Pancreas (tissue), 10 donors: ENCODE measurements at regions not wholly inside any gene's neighbourhood (a gene's known extent, or its start where the extent isn't known, plus 50 kb on each side); places are given as distances from the start of the nearest gene placed in this dataset.
"Not testable (repeated sequence)": the region's sequence is repeated elsewhere in the genome, so short reads cannot be mapped to it uniquely, and the experiment has no call there.

Source experiments
- ATAC-seq, 4 donors: fragments of 200-7000 bp; cut with Tn5 transposase; one replicate each; pipeline versions ENCODE4 v1.8.0 to v1.9.1; 2020; ENCODE audit warnings: mild to moderate bottlenecking in 4 of 4, moderate library complexity in 4 of 4
- DNase-seq, 6 donors: peaks; one replicate each; pipeline ENCODE4 v3.0.0-alpha.2; 2020
- FAIRE-seq: peaks from 2 replicates; lab custom pipeline; 2012; peaks lifted over from hg19 to GRCh38; lab: Jason Lieb, UNC
- H3K27ac ChIP-seq, 4 donors: fragments of 200-600 bp; sonication (generic); 1 replicate in 3 of 4; 2 replicates in 1 of 4; pipeline versions ENCODE4 v1.5.0 to v1.8.0; 2020
- H3K27me3 ChIP-seq, 4 donors: fragments of 200-600 bp; one replicate each; pipeline ENCODE4 v1.8.0; 2021
- H3K36me3 ChIP-seq, 3 donors: fragments of 200-600 bp; sonication (generic) in 1 of 3; one replicate each; pipeline versions ENCODE4 v1.5.0 to v1.8.0; 2020 to 2021
- H3K4me1 ChIP-seq, 3 donors: fragments of 200-600 bp; one replicate each; pipeline ENCODE4 v1.8.0; 2021
- H3K4me3 ChIP-seq, 4 donors: fragments of 200-600 bp; sonication (generic) in 2 of 4; one replicate each; pipeline versions ENCODE4 v1.5.0 to v1.8.0; 2020 to 2021
- H3K9me3 ChIP-seq, 4 donors: fragments of 200-600 bp; one replicate each; pipeline ENCODE4 v1.8.0; 2021
- WGBS, 2 donors: extraction: QIAGEN DNeasy Blood & Tissue Kit; methylation state at CpG; one replicate each; pipeline ENCODE4 v1.1.7; 2013; 5-methylcytosine and 5-hydroxymethylcytosine counted together
- intact Hi-C, 3 donors: fragments of 100-400 bp; cut with DNase I; formaldehyde crosslinking; loops; one replicate each; pipeline versions ENCODE4 v1.11.1 to v1.14.2; 2022
- TF ChIP-seq, protein P1 (sequence below), 4 donors: fragments of 200-600 bp; sonication (generic) in 3 of 4; IDR thresholded peaks; one replicate each; pipeline versions ENCODE4 v1.5.0 to v1.8.0; 2021; ENCODE audit warnings: antibody characterized with exemption in 4 of 4
- donor health status: healthy with polysubstance abuse.
- donor health status: DM: no; HTN: no; CAD: no; lungs with moderate emphysema.
- donor health status: DM: no; HTN: no; CAD: no.
- donor health status: control.
- donor health status: control.
- donor health status: Bipolar disorder and iron deficiency.
- donor health status: DM: yes; HTN: yes; CAD: no.
- donor health status: DM: no; HTN: no; CAD: no.
- donor health status: DM: no; HTN: no; CAD: no.
- donor health status: DM: yes; HTN: yes; CAD: no.

DNA sequence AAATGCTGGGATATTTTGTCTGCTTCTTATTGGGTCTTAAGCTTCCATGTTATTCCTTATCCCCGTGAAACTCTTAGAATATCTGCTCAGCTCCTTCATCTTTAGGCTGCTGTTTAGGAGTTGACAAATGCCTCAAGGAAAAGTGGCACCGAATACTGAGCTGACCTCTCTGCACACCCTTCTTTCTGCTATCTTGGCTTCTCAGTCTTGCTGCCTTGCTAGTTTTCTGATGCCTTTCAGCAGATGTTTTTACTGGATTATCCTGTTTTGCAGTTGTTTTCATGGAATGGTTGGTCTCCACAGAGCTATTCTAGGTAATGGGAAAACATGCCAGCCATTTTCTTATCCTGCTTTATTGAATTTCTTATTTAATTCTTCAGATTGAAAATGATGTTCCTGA lies 86.3 kb downstream of the GYPE start:
- 82 to 88% methylated on average over 2 of the region's 2 CpGs for WGBS, 2 donors

GRCh38 chr4:143817866-143818265 lies 87.5 kb downstream of the GYPE start:
- H3K27ac ChIP-seq, intact Hi-C loops, ATAC-seq, DNase-seq, H3K9me3 ChIP-seq, H3K4me3 ChIP-seq, H3K27me3 ChIP-seq, H3K4me1 ChIP-seq, H3K36me3 ChIP-seq: not testable (repeated sequence)
- WGBS, 2 donors = 91 to 95% methylated on average over 1 of the region's 1 CpG
- peak; percentile 32 for FAIRE-seq

More for the DNA sequence above, 86.3 kb downstream of the GYPE start:
- no peaks in the 10 kb centered on the region for H3K36me3 ChIP-seq
- intact Hi-C loops = no loop called here
- no peaks in the 10 kb centered on the region for H3K9me3 ChIP-seq
- H3K27me3 ChIP-seq = no peaks in the 10 kb centered on the region
- TF ChIP-seq, protein P1, sequence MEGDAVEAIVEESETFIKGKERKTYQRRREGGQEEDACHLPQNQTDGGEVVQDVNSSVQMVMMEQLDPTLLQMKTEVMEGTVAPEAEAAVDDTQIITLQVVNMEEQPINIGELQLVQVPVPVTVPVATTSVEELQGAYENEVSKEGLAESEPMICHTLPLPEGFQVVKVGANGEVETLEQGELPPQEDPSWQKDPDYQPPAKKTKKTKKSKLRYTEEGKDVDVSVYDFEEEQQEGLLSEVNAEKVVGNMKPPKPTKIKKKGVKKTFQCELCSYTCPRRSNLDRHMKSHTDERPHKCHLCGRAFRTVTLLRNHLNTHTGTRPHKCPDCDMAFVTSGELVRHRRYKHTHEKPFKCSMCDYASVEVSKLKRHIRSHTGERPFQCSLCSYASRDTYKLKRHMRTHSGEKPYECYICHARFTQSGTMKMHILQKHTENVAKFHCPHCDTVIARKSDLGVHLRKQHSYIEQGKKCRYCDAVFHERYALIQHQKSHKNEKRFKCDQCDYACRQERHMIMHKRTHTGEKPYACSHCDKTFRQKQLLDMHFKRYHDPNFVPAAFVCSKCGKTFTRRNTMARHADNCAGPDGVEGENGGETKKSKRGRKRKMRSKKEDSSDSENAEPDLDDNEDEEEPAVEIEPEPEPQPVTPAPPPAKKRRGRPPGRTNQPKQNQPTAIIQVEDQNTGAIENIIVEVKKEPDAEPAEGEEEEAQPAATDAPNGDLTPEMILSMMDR (IDR thresholded peaks at IDR 0.05) = no peak
- H3K4me3 ChIP-seq = no peak overlapping the region
- no peak for DNase-seq
- FAIRE-seq = no peak
- no peak overlapping the region for H3K27ac ChIP-seq
- no peak for ATAC-seq
- no peaks in the 10 kb centered on the region for H3K4me1 ChIP-seq

DNA sequence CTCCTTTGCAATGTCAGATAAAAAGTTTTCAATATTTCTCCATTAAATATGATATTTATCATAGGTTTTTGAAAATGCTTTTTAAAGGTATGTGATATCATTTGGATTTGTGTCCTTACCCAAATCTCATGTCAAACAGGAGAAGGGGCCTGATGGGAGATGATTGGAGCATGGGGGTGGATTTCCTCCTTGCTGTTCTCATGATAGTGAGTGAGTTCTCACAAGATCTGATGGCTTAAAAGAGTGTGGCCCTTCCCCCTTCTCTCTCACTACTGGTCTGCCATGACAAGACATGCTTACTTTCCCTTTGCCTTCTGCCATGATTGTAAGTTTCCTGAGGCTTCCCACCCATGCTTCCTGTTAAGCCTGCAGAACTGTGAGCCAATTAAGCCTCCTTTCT lies 90.0 kb downstream of the GYPE start:
- H3K4me1 ChIP-seq, FAIRE-seq, H3K27me3 ChIP-seq, intact Hi-C loops, H3K4me3 ChIP-seq, H3K36me3 ChIP-seq, DNase-seq, ATAC-seq, H3K9me3 ChIP-seq, H3K27ac ChIP-seq: not testable (repeated sequence)

DNA sequence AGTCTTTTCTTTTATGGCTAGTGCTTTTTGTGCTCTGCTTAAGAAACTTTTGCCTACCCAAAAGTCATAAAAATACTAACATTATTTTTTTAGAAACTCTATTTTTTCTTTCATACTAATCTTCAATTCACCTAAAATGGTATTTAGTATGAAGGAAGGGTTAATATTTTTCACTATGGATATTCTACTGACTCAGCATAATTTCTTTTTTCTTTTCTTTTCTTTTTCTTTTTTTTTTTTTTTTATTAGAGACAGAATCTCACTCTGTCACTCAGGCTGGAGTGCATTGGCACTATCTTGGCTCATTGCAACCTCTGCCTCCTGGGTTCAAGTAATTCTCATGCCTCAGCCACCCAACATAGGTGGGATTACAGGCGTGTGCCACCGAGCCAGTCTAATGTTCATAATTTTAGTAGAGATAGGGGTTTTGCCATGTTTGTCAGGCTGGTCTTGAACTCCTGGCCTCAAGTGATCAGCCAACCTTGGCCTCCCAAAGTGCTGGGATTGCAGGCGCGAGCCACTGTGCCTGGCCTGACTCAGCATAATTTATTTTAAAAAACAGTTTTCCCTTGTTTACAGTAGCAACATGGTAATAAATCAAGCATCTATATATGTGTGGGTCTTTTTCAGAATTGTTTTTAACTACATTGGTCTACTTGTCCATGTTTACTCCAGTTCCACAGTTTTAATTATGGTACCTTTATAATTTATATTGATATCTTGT lies 91.8 kb downstream of the GYPE start:
- DNase-seq, intact Hi-C loops, H3K27ac ChIP-seq, H3K4me1 ChIP-seq, H3K27me3 ChIP-seq, FAIRE-seq, H3K9me3 ChIP-seq, H3K4me3 ChIP-seq, ATAC-seq, H3K36me3 ChIP-seq: not testable (repeated sequence)
- 85 to 92% methylated on average over 4 of the region's 4 CpGs for WGBS, 2 donors

GRCh38 chr4:143791693-143792092 lies 91.2 kb upstream of the FREM3 start:
- FAIRE-seq, H3K27ac ChIP-seq, H3K9me3 ChIP-seq, ATAC-seq, H3K36me3 ChIP-seq, DNase-seq, H3K4me3 ChIP-seq, intact Hi-C loops, H3K4me1 ChIP-seq, H3K27me3 ChIP-seq: not testable (repeated sequence)
- WGBS, 2 donors = 71 to 90% methylated on average over 1 of the region's 1 CpG

- H3K27ac ChIP-seq, H3K4me1 ChIP-seq, H3K9me3 ChIP-seq, intact Hi-C loops, DNase-seq, H3K4me3 ChIP-seq, FAIRE-seq, H3K27me3 ChIP-seq, H3K36me3 ChIP-seq, ATAC-seq: not testable (repeated sequence)
- 68 to 70% methylated on average over 3 of the region's 3 CpGs for WGBS, 2 donors
Measured at GRCh38 chr4:143790425-143790824, 90.0 kb upstream of the FREM3 start.

GRCh38 chr4:143789618-143790017 lies 89.1 kb upstream of the FREM3 start:
- H3K36me3 ChIP-seq, FAIRE-seq: not testable (repeated sequence)

GRCh38 chr4:143784567-143784966 lies 84.1 kb upstream of the FREM3 start:
- 73 to 80% methylated on average over 2 of the region's 2 CpGs for WGBS, 2 donors
- Histone ChIP-seq H3K27me3 (no peaks in the 10 kb centered on the region), H3K36me3 (no peaks in the 10 kb centered on the region), H3K4me3 (no peak overlapping the region), H3K27ac (no peak overlapping the region), H3K9me3 (no peaks in the 10 kb centered on the region), H3K4me1 (no peaks in the 10 kb centered on the region)
- FAIRE-seq (no peak), DNase-seq (no peak), ATAC-seq (no peak)
- intact Hi-C loops = no loop called here
- TF ChIP-seq, protein P1 (IDR thresholded peaks at IDR 0.05) = no peak

More at GRCh38 chr4:143789618-143790017, 89.1 kb upstream of the FREM3 start:
- H3K27me3 ChIP-seq, H3K27ac ChIP-seq, H3K9me3 ChIP-seq, H3K4me3 ChIP-seq, DNase-seq, ATAC-seq, H3K4me1 ChIP-seq, intact Hi-C loops: not testable (repeated sequence)
- 85 to 92% methylated on average over 2 of the region's 2 CpGs for WGBS, 2 donors
